HEK293T (cell line): ENCODE measurements at regions not wholly inside any gene's neighbourhood (a gene's known extent, or its start where the extent isn't known, plus 50 kb on each side); places are given as distances from the start of the nearest gene placed in this dataset.

Experiments
- ARNT ChIP-seq: fragments of 450-650 bp; IDR thresholded peaks from 2 replicates; pipeline ENCODE4 v1.6.1; 2017; ENCODE audit warnings: mild to moderate bottlenecking
- ELF4 ChIP-seq: fragments of 450-650 bp; IDR thresholded peaks from 2 replicates; pipeline ENCODE4 v1.6.1; 2017; ENCODE audit warnings: antibody characterized with exemption
- FOXA1 ChIP-seq: fragments of 450-650 bp; IDR thresholded peaks from 2 replicates; pipeline ENCODE4 v1.6.1; 2016; ENCODE audit warnings: mild to moderate bottlenecking
- HDGF ChIP-seq: fragments of 450-650 bp; IDR thresholded peaks from 2 replicates; pipeline ENCODE4 v1.6.1; 2017; ENCODE audit warnings: antibody characterized with exemption, borderline replicate concordance
- SP1 ChIP-seq: fragments of 450-650 bp; IDR thresholded peaks from 2 replicates; pipeline ENCODE4 v1.6.1; 2017
- TARDBP ChIP-seq: fragments of 450-650 bp; IDR thresholded peaks from 2 replicates; pipeline ENCODE4 v1.6.1; 2016
- ZNF384 ChIP-seq: fragments of 450-650 bp; IDR thresholded peaks from 2 replicates; pipeline ENCODE4 v1.6.1; 2016

DNA sequence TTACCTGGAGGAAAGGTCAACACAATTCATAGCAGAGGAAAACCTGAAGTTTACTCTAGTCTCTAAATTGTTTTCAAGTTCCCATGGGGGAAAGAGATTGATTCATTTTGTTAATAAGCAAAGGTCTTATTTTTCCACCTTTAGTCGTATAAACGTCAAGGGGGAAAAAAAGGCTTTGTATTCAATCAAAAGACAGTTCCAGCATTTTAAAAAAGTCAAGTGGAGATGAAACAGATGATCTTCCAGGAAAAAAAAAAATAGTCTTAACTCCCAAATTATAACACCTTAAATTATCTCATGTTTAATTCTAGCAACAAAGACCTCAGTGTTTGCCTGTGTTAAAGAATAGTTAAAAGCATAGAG is 140.5 kb downstream of the TOMM20 start:
- TF ChIP-seq SP1 (no peak), ELF4 (no peak), ARNT (no peak), ZNF384 (no peak), HDGF (no peak), TARDBP (no peak), FOXA1 (no peak)
